Right atrium auricular region (tissue), 2 donors: ENCODE measurements at regions not wholly inside any gene's neighbourhood (a gene's known extent, or its start where the extent isn't known, plus 50 kb on each side); places are given as distances from the start of the nearest gene placed in this dataset.
"Not testable (repeated sequence)": the region's sequence is repeated elsewhere in the genome, so short reads cannot be mapped to it uniquely, and the experiment has no call there.

Experiments used
- DNase-seq: peaks from one replicate; pipeline ENCODE4 v3.0.0-alpha.2; 2019; ENCODE audit warnings: low spot score
- H3K27ac ChIP-seq, 2 donors: fragments of 200-600 bp; sonication (generic); 1 replicate in 1 of 2; 2 replicates in 1 of 2; pipeline ENCODE4 v1.5.1; 2016 to 2019
- H3K27me3 ChIP-seq, 2 donors: fragments of 200-600 bp; sonication (generic); one replicate each; pipeline versions ENCODE4 v1.5.1 to v1.6.0; 2017 to 2019
- H3K36me3 ChIP-seq: fragments of 200-600 bp; sonication (generic); one replicate; pipeline ENCODE4 v1.5.1; 2016
- H3K4me1 ChIP-seq, 2 donors: fragments of 200-600 bp; sonication (generic); one replicate each; pipeline versions ENCODE4 v1.5.1 to v1.6.0; 2017 to 2019
- H3K4me3 ChIP-seq, 2 donors: fragments of 200-600 bp; sonication (generic); 1 replicate in 1 of 2; 2 replicates in 1 of 2; pipeline ENCODE4 v1.5.1; 2017 to 2019; ENCODE audit warnings: mild to moderate bottlenecking in 1 of 2, moderate library complexity in 1 of 2
- H3K9me3 ChIP-seq, 2 donors: fragments of 200-600 bp; sonication (generic); one replicate each; pipeline ENCODE4 v1.5.1; 2019
- TF ChIP-seq, protein P1 (sequence below), 2 donors: fragments of 200-600 bp; sonication (generic); IDR thresholded peaks; one replicate each; pipeline ENCODE4 v1.5.1; 2019; ENCODE audit warnings: antibody characterized with exemption in 2 of 2

DNA sequence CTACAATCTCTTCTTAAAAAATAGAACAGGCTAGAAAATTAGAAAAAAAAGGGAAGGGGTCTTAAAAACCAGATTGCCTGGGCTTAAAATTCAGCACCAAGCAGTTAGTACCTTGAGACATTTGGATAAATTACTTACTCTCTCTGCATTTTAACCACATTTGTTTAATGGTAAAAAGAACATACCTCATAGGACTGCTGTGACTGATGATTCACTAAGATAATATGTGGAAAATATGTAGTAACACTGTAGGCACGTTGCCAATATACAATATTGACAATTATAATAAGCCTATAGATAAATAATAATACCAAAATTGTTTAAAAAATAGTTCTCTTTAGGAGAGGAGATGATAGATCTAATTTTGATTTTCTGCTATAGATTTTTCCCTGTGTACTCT lies 750.4 kb downstream of the TENT5A start:
- Histone ChIP-seq H3K9me3 (peaks cover 0 to 8% of the 10 kb centered on the region in 2 donors), H3K27me3 (peaks cover 0 to 4% of the 10 kb centered on the region in 2 donors), H3K36me3 (no peaks in the 10 kb centered on the region), H3K4me1 (no peaks in the 10 kb centered on the region), H3K27ac (no peak overlapping the region), H3K4me3 (no peak overlapping the region)
- TF ChIP-seq, protein P1, sequence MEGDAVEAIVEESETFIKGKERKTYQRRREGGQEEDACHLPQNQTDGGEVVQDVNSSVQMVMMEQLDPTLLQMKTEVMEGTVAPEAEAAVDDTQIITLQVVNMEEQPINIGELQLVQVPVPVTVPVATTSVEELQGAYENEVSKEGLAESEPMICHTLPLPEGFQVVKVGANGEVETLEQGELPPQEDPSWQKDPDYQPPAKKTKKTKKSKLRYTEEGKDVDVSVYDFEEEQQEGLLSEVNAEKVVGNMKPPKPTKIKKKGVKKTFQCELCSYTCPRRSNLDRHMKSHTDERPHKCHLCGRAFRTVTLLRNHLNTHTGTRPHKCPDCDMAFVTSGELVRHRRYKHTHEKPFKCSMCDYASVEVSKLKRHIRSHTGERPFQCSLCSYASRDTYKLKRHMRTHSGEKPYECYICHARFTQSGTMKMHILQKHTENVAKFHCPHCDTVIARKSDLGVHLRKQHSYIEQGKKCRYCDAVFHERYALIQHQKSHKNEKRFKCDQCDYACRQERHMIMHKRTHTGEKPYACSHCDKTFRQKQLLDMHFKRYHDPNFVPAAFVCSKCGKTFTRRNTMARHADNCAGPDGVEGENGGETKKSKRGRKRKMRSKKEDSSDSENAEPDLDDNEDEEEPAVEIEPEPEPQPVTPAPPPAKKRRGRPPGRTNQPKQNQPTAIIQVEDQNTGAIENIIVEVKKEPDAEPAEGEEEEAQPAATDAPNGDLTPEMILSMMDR (IDR thresholded peaks at IDR 0.05) = no peak
- DNase-seq = no peak

DNA sequence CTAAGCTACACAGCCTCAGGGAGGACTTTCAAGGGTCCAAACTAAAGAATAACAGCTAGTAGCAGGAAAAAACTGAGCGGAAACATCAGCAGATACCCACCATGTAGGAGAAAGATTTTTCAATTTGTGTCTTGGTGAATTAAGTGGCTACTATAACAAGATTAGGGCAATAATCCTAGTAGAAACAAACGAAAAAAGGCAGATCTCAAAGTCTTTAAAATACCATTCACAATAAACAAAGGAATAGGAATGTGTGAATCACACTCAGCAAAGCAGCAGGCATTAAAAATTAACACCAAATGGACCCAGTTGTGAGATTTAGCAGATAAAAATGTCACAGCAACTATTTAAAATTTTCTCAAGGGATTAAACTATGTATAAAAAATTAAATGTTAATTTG lies 761.2 kb downstream of the TENT5A start:
- Histone ChIP-seq H3K9me3 (peaks cover 0 to 21% of the 10 kb centered on the region in 2 donors), H3K36me3 (no peaks in the 10 kb centered on the region), H3K4me3 (no peak overlapping the region), H3K27ac (no peak overlapping the region), H3K4me1 (no peaks in the 10 kb centered on the region), H3K27me3 (no peaks in the 10 kb centered on the region)
- TF ChIP-seq, protein P1 (IDR thresholded peaks at IDR 0.05) = no peak
- no peak for DNase-seq

DNA sequence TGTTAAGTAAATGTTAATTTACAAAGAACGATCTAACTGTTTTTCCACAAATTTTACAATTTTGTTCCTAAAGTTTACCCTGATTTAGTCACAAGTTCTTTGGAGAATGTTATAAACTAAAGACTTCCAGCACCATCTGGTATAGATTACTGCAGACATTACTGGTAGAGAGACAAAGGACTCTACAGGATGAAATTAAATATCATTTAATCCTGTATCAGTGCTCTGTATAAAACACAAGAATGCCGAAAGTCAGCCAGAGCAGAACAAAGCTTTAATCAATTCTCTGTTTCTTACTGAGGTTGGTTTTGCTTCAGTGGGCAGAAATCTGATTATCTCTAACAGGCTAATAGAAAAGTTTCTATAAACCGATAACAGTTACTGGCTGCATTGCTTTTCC lies 763.6 kb downstream of the TENT5A start:
- H3K27me3 ChIP-seq = no peaks in the 10 kb centered on the region
- no peak overlapping the region for H3K4me3 ChIP-seq
- no peak overlapping the region for H3K27ac ChIP-seq
- TF ChIP-seq, protein P1 (IDR thresholded peaks at IDR 0.05) = no peak
- DNase-seq = no peak
- H3K4me1 ChIP-seq = no peaks in the 10 kb centered on the region
- peaks cover 0 to 14% of the 10 kb centered on the region in 2 donors for H3K9me3 ChIP-seq
- no peaks in the 10 kb centered on the region for H3K36me3 ChIP-seq

DNA sequence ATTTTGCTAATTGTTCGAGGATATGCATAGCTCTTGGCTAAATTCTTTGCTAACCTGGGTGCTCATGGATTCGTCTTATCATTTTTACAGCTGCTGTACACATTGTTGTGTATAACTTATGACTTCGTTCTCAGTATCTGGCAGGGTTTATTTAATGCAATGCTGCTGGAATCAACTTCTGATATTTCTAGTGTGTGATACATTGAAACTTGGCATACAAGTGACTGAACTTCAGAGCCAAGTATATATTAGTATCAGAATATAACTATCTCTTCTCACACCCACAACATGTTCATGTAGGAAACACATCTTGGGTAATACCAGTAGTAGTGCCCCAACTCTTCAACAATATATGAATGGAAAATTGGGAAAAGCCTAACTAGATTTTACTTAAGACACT lies 764.2 kb downstream of the TENT5A start:
- Histone ChIP-seq H3K36me3 (no peaks in the 10 kb centered on the region), H3K4me3 (no peak overlapping the region), H3K27ac (no peak overlapping the region), H3K4me1 (no peaks in the 10 kb centered on the region), H3K27me3 (no peaks in the 10 kb centered on the region), H3K9me3 (peaks cover 0 to 14% of the 10 kb centered on the region in 2 donors)
- TF ChIP-seq, protein P1 (IDR thresholded peaks at IDR 0.05) = no peak
- no peak for DNase-seq

DNA sequence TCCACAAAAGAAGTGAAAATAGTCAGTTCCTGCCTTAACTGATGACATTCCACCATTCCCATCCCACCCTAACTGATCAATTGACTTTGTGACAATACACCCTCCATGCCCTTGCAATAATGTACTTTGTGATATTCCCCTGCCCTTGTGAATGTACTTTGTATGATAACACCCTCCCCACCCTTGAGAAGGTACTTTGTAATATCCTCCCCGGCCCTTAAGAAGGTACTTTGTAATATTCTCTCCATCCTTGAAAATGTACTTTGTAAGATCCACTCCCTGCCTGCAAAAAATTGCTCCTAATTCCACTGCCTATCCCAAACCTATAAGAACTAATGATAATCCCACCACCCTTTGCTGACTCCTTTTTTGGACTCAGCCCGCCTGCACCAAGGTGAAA lies 771.3 kb downstream of the TENT5A start:
- H3K27ac ChIP-seq, H3K36me3 ChIP-seq, H3K27me3 ChIP-seq, H3K4me3 ChIP-seq, H3K4me1 ChIP-seq, DNase-seq, H3K9me3 ChIP-seq: not testable (repeated sequence)

DNA sequence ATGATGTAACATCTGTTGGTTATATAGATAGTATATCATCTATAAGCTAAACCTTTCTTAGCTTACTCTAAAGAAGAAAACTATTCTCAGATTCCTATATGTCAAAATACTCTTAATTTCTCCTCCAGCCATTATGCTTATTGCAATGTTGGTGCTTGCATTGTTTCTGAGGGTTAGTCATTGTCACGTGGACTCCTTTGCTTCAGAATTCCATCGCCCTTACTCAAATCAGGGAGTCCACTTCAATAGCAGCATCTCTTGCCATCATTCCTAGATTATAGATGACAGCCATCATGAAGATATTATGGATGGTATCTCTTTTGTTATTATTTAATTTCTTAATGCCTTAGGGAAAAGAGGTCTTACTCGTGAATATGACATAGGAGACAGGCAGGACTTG lies 776.1 kb downstream of the TENT5A start:
- no peaks in the 10 kb centered on the region for H3K4me1 ChIP-seq
- H3K36me3 ChIP-seq = no peaks in the 10 kb centered on the region
- TF ChIP-seq, protein P1 (IDR thresholded peaks at IDR 0.05) = no peak
- no peaks in the 10 kb centered on the region for H3K27me3 ChIP-seq
- H3K27ac ChIP-seq = no peak overlapping the region
- no peak for DNase-seq
- H3K4me3 ChIP-seq = no peak overlapping the region
- H3K9me3 ChIP-seq = no peaks in the 10 kb centered on the region
